NCI-H510A (cell line): ENCODE measurements at regions not wholly inside any gene's neighbourhood (a gene's known extent, or its start where the extent isn't known, plus 50 kb on each side); places are given as distances from the start of the nearest gene placed in this dataset.
"Not testable (repeated sequence)": the region's sequence is repeated elsewhere in the genome, so short reads cannot be mapped to it uniquely, and the experiment has no call there.

Experiments
- DNase-seq: peaks from one replicate; lab custom pipeline; 2025; lab: John Stamatoyannopoulos, UW

DNA sequence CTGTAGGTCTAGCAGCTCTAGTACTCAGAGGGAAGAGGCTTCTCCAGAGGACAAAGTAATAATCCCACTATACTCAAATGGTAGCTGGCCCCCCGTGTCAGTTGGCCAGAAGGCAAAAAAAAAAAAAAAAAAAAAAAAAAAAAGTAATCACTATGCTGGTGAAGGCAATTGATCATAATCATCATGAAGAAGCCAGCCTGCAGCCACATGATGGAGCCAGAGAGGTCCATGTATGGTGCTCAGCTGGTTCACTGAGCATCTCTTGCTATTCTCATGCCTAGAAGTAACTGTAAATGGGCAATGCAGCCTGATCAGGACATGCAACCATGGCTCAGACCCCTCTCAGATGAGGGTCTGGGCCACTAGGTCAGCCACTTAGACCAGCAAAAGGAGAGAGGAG lies 378.8 kb downstream of the MED13L start:
- no peak for DNase-seq

- DNase-seq: no peak
Observed at GRCh38 chr12:115897729-115898128, 379.8 kb downstream of the MED13L start.

GRCh38 chr12:115895247-115895646 lies 382.2 kb downstream of the MED13L start:
- DNase-seq: no peak

DNA sequence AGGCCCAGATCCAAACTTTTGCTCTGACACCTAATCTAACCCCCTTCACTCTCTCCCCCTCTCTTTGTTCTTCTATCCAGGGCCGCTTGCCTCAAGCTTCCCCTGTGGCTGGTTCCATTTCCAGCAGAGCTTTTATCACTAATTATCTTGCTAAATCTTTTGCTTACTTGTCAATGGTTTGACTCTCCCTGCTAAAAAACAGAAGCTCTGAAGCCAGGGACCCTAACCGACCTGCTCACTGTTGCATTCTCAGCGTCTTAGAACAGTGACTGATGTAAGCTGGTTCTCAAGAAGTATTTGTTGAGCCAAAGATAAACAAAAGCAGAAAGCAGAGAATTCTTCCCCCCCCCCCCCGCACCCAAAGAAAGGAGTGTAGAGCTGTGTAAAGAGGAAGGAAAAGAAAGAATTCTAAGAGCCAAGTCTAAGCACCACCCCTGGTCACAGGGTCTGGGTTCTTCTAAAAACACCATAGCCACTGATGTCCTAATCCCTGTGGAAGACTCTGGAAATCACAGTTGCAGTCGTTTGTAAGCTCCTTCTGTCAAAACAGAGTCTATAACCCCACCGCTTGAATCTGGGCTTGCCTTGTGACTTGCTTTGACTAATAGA lies 385.8 kb downstream of the MED13L start:
- DNase-seq: no peak

GRCh38 chr12:115886666-115887065 lies 390.8 kb downstream of the MED13L start:
- DNase-seq: no peak

DNA sequence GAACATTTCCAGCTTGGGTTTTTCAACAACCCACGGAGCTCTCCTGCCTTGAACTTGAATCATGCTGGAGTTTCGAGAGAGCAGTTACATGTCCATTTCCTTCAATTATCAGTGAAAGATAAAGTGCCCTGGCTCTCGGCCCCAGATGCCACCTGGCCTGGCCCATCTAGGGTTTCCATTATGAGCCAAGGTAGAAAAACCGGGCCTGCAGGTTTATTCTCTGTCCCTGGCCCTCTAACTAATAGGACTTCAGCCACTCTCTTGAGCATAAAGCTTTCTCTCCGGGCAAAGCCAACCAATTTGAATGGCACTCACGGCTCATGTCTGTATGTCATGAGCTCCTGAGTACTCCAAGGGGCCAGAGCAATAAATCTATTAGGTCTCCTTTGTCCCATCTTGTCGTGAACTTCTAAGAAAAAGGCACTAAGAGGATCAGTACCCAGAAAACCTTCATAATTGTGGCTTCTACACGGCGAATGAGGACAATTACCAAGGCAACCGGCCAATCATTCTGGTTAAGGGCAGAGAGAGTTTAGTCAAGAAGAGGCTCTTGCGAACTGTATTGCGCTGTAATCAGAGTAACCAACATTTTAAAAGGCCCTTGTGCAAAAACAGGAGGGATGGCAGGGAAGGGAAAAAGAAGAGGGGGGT lies 392.3 kb downstream of the MED13L start:
- peak; percentile 98 for DNase-seq

DNA sequence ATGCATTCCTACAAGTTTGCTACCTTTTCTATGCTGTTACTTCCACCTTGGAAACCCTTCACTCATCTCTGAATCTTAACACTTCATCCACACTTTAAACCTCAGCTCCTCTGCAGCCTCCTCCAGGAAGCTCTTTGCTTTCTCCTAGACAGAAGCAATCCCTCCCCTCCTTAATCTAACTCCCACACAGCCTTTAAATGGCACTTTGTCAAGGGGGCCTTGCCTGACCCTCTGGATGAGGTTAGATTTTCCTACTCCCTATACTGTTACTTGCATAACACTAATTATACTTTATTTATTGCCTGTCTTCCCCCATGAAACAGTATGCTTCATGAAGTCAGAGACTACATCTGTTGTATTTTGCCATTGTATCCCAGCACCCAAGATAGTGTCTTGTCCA lies 394.6 kb downstream of the MED13L start:
- no peak for DNase-seq

DNA sequence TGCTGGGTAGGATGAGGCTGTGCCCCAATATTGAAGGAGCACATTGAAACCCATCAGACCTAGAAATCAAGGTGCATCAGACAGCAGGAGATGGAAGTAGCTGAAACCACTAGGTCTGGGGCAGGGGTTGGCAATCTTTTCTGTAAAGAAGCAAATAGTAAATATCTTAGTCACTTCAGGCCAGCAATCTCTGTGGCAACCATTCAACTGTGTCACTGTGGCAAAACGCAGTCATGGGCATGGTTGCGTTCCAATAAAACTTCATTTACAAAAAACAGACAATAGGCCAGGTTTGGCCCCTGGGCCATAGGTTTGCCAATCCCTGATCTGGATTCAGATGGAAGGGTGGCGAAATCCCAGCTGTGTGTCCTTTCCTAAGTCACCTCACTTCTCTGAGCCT lies 397.3 kb downstream of the MED13L start:
- no peak for DNase-seq

GRCh38 chr12:115879354-115879753 lies 398.1 kb downstream of the MED13L start:
- DNase-seq: no peak

DNA sequence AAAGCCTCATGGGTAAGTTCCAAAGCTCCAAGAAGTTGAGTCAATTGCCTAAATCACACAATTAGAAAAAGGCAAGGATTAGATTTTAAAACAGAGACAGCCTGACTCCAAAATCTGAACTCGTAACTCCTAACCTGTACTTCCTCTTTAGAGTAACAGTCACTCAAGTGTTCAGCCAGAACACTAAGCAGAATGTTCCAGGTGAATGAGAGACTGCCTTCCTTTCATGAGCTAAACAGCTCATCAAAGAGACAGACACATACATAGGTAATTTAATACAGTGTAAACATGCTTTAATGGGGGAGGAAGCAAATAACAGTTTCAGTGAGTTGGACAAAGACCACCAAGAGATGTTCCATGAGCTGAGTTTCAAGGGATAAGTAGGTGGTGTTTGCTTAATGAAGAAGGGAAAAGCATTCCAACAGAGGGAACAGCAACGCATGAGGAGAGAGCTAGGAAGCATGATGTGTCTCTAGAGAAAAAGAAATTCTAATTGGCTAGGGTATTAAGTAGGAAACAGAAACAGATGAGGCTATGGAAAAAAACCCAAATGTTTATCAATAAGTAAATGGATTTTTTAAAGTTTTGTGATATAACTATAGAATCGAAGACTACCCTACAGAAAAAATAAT lies 403.9 kb downstream of the MED13L start:
- peak; percentile 80 for DNase-seq

DNA sequence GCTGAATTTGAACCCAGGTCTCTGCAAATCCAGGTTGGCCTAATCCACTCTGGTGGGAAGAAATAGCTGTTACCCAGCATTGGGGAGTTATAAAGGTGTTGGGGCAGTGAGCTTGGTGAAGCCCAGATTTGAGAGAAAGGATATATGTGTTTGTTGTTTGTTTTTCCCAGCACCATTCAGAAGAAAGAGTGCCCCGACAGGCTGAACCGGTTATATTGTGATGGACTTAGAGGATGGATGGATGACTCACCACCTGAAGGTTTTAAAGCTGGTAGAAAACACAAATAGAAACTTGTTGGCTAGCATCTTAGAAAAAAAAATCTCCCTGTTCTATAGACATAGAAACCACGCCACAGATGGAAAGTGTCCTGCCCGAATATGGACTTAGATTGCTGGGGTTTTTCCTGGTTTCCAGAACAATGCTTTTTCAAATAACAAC lies 404.6 kb downstream of the MED13L start:
- peak; percentile 97 for DNase-seq

GRCh38 chr12:115872212-115872611 lies 405.3 kb downstream of the MED13L start:
- DNase-seq: no peak

- peak; percentile 83 for DNase-seq
Observed at GRCh38 chr12:115871714-115872113, 405.8 kb downstream of the MED13L start.

- DNase-seq: no peak
Observed at GRCh38 chr12:115870510-115870909, 407.0 kb downstream of the MED13L start.

DNA sequence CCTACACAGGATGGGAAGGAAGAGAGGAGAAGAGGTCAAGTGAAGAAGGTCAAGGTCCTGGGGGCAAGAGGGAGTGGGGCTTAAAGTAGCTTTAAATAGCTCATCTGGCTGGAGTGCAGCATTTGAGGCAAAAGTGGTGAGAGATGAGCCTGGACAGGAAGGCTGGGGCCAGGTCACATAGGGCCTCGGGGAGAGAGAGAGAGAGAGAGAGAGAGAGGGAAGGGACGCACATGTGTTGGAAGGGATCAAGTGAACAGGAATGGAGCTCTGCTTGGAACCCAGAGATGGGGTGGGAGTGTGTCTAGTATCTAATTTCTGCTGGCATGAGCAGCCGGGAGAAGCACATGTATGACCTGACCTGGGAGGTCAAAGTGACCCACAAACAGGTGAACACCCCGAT lies 407.5 kb downstream of the MED13L start:
- no peak for DNase-seq

DNA sequence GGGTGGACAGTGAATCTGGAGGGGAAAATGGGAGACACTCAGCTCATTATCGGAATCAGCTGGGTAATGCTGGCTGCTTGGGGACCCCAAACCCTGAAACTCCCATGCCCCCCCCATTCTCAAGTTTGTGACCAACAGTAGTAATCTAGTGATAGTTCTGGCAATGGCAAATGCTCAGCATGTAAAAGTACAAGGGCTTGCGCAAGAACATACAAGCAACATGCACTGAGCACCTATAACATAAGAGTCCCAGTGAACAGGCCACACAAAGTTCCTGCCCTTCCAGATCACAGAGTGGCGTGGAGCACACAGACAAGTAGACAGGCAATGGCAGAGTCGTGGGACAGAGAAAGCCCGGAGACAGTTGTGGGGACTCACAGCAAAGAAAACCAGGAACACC lies 407.9 kb downstream of the MED13L start:
- no peak for DNase-seq

- DNase-seq: no peak
Observed at GRCh38 chr12:115868624-115869023, 408.9 kb downstream of the MED13L start.

DNA sequence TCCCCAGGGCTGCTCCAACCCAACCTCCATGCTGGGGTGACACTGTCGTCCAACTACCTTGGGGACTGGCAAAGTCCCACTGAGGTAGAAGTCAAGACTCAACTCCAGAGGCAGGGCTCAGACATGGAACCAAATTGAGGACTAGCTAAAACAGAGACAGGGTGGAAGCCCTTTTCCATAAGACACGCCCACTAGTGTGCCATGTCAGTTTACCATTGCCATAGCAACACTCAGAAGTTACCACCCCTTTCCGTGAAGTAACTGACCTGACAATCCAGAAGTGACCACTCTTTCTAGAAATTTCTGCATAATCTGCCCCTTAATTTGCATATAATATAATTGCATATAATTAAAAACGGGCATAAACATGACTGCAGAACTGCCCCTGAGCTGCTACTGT lies 409.6 kb downstream of the MED13L start:
- DNase-seq: no peak

GRCh38 chr12:115866909-115867525 lies 410.5 kb downstream of the MED13L start:
- DNase-seq: peak; percentile 25

DNA sequence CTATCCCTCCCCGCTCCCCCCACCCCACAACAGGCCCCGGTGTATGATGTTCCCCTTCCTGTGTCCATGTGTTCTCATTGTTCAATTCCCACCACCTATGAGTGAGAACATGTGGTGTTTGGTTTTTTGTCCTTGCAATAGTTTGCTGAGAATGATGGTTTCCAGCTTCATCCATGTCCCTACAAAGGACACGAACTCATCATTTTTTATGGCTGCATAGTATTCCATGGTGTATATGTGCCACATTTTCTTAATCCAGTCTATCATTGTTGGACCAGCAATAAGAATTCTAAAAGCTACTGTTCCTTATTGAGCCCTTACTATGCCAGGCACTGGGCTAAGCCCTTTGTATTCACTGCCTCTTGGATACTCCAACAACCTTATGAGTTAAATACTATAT lies 411.2 kb downstream of the MED13L start:
- not testable (repeated sequence) for DNase-seq

DNA sequence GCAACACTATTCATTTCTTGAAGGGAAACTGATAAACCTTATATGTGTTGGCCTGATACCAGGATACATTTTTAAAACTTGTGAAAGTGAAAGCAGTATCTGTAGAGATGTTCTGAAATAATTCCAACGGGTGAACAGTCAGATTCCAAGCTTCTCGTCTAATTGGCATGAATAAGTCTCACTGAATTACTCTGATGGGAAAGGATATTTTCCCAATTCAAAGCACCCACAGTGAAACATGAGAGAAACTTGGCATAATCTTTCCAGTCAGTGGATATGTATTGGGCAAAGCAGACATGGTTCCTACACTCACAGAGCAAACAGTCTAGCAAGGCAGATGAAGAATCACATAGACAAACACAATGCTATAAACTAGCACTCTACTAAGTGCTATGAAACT lies 413.1 kb downstream of the MED13L start:
- no peak for DNase-seq

GRCh38 chr12:115860619-115861018 lies 416.9 kb downstream of the MED13L start:
- no peak for DNase-seq

- no peak for DNase-seq
Observed at GRCh38 chr12:115859231-115859630, 418.3 kb downstream of the MED13L start.
